ENCODE measurements at regions not wholly inside any gene's neighbourhood (a gene's known extent, or its start where the extent isn't known, plus 50 kb on each side); places are given as distances from the start of the nearest gene placed in this dataset.

DNA sequence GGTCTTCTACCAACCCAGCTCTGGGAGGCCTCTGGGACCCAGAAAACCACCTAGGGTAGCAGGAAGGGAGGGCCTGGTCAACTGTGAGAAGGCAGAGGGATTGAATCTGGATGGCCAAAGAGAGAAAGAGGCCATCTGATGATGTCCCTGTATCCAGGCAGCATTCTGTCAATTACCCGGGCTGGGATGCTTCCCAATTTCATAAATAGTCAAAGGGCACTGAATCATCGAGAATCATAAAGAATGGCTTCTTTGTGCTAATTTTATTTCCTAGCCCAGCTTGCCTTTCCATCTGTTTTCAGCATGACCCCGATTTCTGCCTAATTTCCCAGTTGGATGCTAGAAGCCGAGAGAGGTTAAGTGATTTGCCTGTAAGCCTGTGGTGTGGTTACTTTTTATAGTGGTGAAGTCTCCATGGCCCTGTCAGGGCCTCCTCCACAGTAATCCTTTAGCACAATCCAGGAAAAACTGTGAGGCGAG, 129.2 kb downstream of the FAM43A start:
- TF ChIP-seq, protein P1, sequence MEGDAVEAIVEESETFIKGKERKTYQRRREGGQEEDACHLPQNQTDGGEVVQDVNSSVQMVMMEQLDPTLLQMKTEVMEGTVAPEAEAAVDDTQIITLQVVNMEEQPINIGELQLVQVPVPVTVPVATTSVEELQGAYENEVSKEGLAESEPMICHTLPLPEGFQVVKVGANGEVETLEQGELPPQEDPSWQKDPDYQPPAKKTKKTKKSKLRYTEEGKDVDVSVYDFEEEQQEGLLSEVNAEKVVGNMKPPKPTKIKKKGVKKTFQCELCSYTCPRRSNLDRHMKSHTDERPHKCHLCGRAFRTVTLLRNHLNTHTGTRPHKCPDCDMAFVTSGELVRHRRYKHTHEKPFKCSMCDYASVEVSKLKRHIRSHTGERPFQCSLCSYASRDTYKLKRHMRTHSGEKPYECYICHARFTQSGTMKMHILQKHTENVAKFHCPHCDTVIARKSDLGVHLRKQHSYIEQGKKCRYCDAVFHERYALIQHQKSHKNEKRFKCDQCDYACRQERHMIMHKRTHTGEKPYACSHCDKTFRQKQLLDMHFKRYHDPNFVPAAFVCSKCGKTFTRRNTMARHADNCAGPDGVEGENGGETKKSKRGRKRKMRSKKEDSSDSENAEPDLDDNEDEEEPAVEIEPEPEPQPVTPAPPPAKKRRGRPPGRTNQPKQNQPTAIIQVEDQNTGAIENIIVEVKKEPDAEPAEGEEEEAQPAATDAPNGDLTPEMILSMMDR (IDR thresholded peaks at IDR 0.05) = no peak
- intact Hi-C loops (cut with DNase I) = no loop called here
- DNase-seq (ENCODE audit: low spot score in 2 of 2) = no peak
- Histone ChIP-seq H3K4me1 (no peaks in the 10 kb centered on the region), H3K4me3 (no peak overlapping the region), H3K36me3 (no peaks in the 10 kb centered on the region), H3K27me3 (no peaks in the 10 kb centered on the region), H3K27ac (no peak overlapping the region), H3K9me3 (no peaks in the 10 kb centered on the region)

DNA sequence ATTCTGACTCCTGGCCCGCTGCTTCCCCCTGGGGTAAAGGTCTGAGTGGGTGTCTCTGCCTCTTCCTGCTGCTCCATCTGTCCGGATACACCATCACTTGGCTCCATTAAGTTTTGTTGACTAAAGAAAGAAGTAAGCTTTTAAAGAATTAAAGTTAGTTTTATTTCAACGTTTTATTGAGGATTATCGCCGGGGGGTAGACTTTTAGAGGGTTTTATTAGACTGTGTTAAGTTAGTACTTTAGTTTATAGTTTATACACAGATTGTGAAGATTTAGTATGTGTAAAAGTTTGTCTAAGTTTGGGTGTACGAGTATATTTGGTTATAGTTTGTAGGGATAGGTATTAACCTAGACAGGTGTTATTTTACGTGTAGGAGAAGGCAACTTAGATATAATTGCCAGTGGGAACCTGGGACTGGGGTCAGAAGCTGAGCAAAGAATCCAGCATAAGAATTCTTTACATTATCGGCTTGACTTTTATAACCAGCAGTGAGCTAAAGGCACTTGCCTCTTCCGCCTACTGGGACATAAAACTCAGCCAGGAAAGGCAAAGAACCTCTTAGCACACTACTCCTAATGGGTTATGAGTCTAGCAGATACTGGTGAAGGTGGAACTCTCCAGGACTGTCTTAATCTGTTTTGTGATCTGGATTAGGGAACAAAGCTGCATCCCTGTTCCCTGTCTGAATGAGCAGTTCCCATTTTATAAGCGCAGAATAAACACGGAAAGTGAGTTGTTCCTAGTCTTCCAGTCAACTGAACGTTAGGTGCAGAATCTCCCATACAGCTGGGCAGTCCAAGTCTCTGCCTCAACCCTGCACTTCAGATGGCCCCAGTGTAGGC, 131.3 kb downstream of the FAM43A start:
- DNase-seq (ENCODE audit: low spot score in 2 of 2) = no peak
- no peak overlapping the region for H3K4me3 ChIP-seq
- no peaks in the 10 kb centered on the region for H3K9me3 ChIP-seq
- intact Hi-C loops (cut with DNase I) = no loop called here
- TF ChIP-seq, protein P1 (IDR thresholded peaks at IDR 0.05) = no peak
- H3K4me1 ChIP-seq = no peaks in the 10 kb centered on the region
- no peaks in the 10 kb centered on the region for H3K36me3 ChIP-seq
- no peaks in the 10 kb centered on the region for H3K27me3 ChIP-seq
- H3K27ac ChIP-seq = no peak overlapping the region

DNA sequence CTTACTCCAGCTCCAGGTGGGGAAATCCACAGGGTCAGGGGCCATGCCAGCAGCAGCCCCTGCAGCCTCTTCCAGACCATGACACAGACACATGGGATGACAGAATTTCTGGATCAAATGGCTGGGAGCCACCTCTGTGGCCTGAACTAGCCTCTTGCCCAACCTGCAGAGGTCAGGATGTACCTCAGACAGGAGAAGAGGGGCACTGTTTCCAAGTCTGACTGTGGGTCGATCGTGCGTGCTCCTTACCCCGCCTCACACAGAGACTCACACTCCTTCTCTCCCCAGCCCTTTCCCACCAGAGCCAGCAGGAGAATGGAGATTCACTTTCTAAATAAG, 131.9 kb downstream of the FAM43A start:
- Histone ChIP-seq H3K9me3 (no peaks in the 10 kb centered on the region), H3K36me3 (no peaks in the 10 kb centered on the region), H3K27ac (no peak overlapping the region), H3K4me1 (no peaks in the 10 kb centered on the region), H3K27me3 (no peaks in the 10 kb centered on the region), H3K4me3 (no peak overlapping the region)
- DNase-seq (ENCODE audit: low spot score in 2 of 2) = no peak
- intact Hi-C loops (cut with DNase I) = no loop called here
- TF ChIP-seq, protein P1 (IDR thresholded peaks at IDR 0.05) = no peak

DNA sequence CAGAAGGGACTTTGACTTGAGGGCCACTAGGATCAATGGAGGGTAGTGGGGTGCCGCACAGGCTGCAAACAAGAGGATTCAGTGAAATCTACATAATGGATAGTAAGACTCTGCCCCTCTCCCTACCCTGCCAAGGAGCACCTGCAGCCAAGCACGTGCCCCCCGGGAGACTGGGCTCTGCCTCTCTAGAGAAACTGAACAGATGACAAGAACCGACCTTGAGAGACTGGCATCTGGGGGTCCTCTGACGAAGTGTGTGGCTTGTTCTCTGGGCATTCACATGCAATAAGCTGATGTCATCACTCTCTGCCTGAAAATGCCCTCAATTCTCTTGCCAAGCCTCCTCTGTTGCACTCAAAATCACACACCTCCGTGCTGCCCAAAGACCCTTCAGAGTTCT, 132.3 kb downstream of the FAM43A start:
- Histone ChIP-seq H3K4me3 (no peak overlapping the region), H3K36me3 (no peaks in the 10 kb centered on the region), H3K9me3 (no peaks in the 10 kb centered on the region), H3K4me1 (no peaks in the 10 kb centered on the region), H3K27ac (no peak overlapping the region), H3K27me3 (no peaks in the 10 kb centered on the region)
- TF ChIP-seq, protein P1 (IDR thresholded peaks at IDR 0.05) = no peak
- DNase-seq (ENCODE audit: low spot score in 2 of 2) = no peak
- intact Hi-C loops (cut with DNase I) = no loop called here

DNA sequence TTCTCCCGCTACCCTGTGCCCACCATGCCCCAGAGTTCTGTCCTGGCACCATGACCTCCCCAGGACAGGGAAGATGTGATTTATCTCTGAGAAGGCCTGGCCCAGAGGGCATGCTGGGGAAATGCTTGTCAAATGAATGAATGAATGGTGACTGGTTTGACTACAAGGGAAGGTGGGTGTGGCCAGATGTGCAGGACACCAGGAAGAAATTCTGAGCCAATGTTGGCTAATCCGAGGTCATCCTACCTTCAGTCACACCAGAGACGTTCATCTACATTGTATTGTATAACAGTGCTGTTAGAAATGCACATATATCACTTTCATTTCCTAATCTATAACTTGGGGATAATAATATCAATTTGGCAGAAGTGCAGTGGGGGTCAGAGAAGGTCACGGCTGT, 138.4 kb downstream of the FAM43A start:
- DNase-seq (ENCODE audit: low spot score in 2 of 2) = no peak
- TF ChIP-seq, protein P1 (IDR thresholded peaks at IDR 0.05) = no peak
- Histone ChIP-seq H3K36me3 (no peaks in the 10 kb centered on the region), H3K4me3 (no peak overlapping the region), H3K27me3 (no peaks in the 10 kb centered on the region), H3K27ac (no peak overlapping the region), H3K4me1 (no peaks in the 10 kb centered on the region), H3K9me3 (no peaks in the 10 kb centered on the region)
- intact Hi-C loops (cut with DNase I) = loop anchor here (10.0 kb wide), 1 partner anchor 231 kb away; no protein-coding TSS in a partner anchor

Data from ascending aorta (tissue), 2 donors.